Neural cell (in vitro differentiated cells): ENCODE measurements at regions not wholly inside any gene's neighbourhood (a gene's known extent, or its start where the extent isn't known, plus 50 kb on each side); places are given as distances from the start of the nearest gene placed in this dataset.

Source experiments
- CTCF ChIP-seq: fragments of 450-650 bp; IDR thresholded peaks from 2 replicates; pipeline ENCODE4 v1.5.1; 2014; ENCODE audit warnings: antibody characterized with exemption, mild to moderate bottlenecking, moderate library complexity; ENCODE audit not compliant: poor library complexity, severe bottlenecking
- SMC3 ChIP-seq: fragments of 450-650 bp; conservative IDR thresholded peaks from 2 replicates; pipeline ENCODE4 v1.6.1; 2014; ENCODE audit warnings: antibody characterized with exemption, mild to moderate bottlenecking, moderate library complexity; ENCODE audit not compliant: poor library complexity

DNA sequence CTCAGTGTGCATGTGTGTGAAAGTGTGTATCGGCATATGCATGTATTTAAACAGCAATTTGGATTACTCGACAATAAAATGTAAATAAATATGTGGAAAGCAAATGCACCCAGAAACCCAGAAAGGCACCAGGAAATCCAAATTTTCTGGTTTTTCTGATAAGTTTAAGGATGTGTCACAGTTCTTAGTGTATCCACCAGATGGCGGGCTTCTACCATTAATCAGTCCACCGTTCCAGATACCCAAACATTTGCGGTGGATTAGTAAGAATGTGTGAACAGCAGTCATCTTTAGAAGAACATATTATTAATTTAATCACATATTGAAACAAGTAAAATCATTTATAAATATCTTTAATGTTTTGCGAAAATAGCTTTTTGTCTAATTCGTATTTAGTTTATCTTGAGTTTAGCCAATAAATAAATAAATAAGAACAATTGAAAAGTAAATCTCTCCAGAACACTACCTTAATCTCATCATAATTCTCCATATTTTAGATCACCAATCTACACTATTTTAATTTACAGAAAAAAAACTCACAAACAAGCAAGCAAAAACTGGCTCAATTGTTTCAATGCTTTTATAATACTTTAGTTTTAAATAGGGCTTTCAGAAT, 298.9 kb downstream of the DSEL start:
- TF ChIP-seq CTCF (peak; percentile 89), SMC3 (peak; percentile 98)
